Endometrial microvascular endothelial cells (primary cell): ENCODE measurements at regions not wholly inside any gene's neighbourhood (a gene's known extent, or its start where the extent isn't known, plus 50 kb on each side); places are given as distances from the start of the nearest gene placed in this dataset.

Source experiments
- in situ Hi-C: cut with HindIII; loops from 2 replicates; pipeline ENCODE4 v1.10.0; 2017; ENCODE audit warnings: low sequenced_read_pairs, low pct_unique_long_range_greater_than_20kb; ENCODE audit errors: inconsistent ontology term

DNA sequence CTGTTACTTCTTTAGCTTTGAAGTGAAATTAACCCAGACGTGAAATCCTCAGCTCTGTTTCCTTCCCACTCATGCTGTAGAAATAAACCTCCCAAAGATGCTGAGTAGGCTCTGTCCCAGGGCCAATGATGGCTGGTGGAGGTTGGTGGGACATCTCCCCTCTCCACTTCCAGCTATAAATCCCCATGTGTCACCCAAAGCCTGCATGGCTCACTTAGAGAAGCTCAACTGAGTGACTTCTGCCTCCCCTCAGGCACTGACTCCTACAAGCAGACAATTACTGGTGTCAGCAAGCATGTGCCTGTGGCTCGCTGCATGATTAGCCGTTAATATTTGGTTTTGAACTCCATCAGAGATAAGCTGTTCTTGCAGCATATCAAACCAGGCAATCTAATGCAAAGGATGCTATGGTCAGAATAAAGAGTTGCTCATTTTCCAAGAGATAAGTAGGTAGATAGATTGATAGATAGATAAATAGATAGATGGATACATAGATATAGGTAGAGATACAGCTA lies 569.5 kb upstream of the WWC1 start:
- in situ Hi-C loops, result no loop called here

DNA sequence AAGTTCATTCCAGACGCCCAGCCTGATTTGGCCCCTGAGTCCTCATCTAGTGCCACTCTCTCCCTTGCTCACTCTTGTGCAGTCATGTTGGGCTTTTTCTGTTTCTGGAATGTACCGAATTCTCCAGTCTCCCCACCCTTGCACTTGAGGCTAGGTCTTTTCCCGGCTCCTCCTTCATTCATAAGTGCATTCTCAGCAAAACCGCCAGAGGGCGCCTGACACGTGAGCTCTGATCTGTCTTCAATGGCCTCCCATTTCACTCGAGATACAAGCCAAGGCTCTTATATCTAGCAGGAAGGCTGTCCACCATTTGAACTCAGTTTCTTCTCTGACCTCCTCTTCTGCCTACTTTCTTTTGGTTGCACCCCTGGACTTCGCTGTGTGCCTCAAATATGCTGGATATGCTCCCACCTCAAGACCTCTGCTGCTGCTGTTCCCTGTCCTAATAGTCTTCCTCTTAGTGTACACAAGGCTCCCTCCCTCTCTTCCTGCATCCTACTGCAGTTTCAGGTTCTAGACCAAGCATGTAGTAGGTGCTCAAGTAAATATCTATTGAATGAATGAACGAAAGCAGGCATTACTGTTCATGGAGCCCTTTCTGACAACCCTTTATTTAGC lies 568.1 kb upstream of the WWC1 start:
- in situ Hi-C loops, result no loop called here

DNA sequence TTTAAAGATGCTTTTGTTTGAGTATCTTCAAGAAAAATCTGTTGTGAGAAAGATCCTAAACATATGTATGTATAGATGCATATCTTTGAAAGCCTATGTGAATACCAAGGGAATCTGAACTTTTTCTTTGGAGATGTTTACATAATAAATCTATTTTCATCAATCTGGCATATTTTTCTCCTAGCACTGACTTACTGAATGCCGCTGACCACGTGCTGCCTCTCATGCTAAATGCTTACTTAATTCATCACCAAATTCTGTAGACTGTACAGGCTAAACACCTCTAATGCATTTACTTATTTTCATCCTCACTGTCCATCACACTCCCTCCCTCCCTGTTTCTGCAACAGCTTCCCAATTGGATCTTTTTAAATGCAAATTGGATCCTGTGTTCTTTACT lies 566.2 kb upstream of the WWC1 start:
- in situ Hi-C loops, result no loop called here

DNA sequence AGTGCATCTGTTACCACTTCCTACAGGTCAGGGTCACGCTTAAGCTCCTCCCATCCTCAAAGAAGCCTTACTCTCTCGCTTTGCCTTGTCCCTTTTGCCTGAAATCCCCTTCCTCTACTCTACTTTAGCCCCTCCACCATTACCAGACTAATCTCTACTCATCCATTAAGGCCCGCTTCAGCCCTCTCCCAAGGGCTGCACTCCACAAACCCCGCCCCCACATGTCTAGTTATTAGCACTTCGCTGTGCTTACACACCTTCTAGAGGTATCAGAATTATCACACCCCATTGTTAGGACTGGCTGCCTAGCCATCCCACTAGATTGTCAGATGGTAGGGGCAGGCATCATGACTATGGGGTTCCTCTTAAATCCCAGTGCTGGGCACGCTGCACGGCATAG lies 565.7 kb upstream of the WWC1 start:
- in situ Hi-C loops, result no loop called here

DNA sequence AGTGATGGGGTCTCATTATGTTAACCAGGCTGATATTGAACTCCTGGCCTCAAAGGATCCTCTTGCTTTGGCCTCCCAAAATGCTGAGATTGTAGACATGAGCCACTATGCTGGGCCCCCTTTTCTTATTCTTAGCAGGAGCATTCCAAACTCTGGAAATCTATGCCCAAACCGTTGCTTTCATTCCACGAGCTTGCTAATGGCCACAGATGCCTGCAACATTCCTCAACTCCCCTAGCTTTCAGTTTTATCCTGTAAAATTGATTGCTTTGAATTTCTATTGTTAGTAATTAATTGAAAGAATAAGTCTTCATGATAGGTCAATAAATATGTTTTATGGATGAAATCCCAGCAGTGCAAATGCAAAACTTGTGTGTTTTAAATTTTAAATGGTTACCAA lies 564.8 kb upstream of the WWC1 start:
- in situ Hi-C loops, result no loop called here

DNA sequence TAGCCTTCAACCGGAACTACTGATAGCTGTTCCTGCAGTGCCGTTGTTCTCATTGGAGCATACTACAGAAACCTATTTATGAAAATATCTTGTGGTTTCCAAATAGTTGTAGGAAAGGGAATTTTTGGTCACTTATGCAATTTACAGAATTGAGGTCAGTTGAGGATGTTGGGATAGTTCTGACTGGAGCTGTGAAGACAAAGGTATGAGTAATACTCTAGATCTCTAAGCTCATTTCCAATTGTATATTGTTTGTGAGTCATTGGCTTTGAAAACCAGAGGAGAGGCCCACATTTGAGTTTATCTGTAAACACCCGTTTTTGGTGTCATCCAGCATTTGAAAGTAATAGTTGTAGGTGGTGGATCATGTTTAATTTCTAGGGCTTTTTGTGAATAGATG lies 561.3 kb upstream of the WWC1 start:
- in situ Hi-C loops, result no loop called here

DNA sequence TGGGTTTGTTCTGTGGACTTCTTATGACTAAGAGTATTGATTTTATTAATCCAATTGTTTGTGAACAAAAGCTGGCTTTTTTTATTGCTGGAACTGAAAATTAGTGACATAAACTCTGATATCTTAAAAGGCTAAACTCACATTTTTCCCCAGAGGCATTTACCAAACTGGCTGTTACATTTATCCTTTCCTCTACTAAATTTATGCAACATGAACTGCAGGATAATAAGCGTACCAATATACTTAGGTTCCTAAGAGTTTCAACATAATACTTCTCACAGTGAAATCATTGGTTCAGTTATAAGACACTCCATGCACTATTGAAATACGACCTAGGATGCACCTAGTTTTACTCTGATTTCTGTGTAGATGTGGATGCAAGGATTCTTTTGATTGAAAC lies 560.8 kb upstream of the WWC1 start:
- in situ Hi-C loops, result no loop called here

DNA sequence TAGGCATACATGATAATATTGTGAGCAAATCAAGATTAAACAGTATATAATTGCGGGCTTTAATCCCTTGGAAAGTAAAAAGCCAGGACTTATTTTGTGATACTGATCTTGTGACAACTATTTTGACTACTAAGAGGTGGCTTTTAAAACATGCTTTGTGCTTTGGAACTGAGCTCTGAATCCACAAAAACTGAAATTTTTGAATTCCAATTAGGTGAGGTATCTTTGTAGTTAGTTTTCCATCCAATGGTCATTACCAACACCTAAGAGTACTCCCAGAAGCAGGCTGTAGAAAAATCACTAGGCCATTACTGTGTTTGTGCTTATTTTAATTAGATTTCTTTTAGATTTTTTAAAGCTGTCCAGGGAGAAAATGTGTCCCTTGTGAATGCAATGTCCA lies 559.5 kb upstream of the WWC1 start:
- in situ Hi-C loops, result no loop called here

DNA sequence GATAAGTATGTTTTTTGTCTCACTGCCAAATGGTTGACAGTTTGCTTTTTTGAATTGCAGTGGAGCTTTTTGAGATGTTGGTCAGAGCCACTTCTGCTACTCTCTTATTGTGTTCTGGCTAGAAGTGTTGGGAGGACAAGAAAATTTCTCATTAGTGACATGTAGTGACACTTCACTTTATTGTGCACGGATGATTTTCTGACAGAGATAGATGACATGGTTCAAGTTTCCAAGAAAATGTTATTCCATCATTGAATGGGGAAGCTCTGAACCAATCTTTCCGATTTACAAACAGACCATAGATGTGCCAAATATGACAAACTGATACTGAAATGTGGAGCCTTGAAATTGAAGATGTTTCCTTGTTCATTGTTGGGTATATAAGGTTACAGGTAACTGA lies 558.9 kb upstream of the WWC1 start:
- in situ Hi-C loops, result no loop called here

DNA sequence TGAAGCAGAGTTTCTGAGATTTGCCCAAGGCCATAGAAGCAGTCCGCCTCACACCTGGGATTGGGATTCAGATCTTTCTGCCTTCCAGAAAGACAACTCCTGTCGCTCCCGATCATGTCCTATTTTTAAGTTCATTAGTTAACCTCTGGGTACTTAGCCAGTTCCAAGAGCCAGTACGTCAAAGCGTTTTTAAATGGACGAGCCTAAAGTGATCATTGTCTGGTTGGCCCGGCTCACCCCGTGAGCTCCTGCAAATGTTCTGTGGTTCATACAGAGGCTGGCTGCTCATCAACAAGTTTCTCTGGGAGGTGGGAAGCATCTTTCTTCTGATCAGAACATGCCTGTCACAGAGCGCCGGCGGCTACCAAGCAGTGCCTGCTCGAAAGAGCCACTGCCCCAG lies 554.5 kb upstream of the WWC1 start:
- in situ Hi-C loops, result no loop called here

DNA sequence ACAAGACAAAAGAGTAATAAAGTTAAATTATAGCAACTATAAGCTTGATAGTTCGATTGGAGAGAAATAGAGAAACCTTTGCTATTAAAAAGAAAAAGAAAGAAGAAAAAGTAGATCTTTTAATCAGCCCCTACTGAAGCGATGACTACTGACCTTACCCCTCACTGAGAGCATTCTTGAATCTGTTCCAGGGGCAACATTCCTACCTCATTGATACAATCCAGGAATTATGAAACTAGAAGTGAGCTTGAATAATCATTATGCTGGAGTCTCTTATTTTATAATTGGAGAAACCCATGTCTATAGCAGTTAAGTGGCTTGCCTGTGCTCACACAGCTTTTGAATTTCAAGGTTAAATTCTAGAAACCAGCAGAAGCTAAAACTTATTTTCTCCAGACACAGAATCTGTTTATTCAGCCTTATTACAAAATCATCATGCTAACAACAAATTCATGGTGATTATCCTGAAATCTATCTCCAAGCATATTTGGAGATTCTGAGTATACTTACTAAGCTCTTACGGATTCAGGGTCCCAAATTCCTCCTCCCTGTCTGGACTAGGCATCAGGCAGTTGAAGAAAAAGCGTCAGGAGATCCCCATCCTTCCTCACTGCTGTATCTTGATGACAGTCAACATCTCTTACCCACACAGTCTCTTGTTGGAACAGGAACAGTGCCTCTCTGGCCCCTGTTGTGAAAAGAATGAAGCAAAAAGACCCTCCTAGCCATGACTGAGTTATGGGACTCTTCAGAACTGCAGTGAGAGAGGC lies 547.6 kb upstream of the WWC1 start:
- in situ Hi-C loops, result no loop called here

DNA sequence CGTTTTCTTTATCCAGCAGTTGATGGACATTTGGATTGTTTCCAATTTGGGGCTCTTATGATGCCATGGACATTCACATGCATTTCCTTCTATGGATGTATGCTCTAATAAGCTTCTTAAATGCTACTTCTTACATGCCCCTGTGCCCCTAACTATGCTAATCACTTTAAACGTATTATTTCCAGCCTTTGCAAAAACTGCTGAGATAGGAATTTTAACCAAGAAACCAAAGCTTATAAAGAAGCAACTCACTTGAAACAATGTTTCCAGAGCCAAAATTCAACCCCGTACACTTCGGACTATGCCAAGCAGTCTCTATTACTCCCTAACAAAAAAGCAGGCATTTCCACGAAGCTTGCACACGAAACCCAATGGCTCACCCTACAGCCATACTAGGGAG lies 545.6 kb upstream of the WWC1 start:
- in situ Hi-C loops, result no loop called here

DNA sequence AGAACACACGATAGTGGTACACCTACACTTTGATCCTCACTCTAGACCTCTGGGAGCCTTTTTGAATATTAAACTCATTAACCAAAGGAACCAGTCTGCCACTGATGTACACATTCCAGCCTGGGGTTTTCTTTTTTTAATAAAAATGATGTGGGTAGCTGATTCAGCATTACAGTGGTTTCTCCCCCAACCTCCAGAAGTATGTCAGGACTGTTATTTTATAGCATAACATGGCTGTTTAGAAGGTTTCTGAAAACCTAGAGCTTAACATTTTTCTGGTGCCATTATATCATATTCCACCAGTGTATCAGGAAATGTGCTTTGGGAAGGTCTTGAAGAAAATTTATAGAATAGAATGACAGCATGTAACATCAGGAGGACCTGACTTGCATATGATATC lies 540.9 kb upstream of the WWC1 start:
- in situ Hi-C loops, result no loop called here

DNA sequence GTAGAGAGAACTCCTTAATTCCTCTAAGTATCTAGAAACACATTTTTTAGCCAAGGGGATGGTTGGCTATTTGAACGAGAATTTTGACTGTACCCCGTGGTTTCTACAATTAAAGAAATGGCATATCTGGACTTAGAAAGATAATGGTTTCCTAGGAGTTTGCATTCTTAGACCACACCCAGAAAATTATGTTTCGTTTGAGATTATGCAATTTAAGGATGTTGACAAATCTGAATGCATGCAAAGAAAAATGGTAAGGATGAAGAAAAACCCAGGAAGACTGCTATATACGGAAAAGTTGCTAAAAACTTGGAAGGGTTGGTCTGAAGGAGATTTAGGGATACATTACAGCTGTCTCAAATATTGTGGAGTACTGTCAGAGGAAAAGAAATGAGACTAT lies 538.5 kb upstream of the WWC1 start:
- in situ Hi-C loops, result no loop called here

DNA sequence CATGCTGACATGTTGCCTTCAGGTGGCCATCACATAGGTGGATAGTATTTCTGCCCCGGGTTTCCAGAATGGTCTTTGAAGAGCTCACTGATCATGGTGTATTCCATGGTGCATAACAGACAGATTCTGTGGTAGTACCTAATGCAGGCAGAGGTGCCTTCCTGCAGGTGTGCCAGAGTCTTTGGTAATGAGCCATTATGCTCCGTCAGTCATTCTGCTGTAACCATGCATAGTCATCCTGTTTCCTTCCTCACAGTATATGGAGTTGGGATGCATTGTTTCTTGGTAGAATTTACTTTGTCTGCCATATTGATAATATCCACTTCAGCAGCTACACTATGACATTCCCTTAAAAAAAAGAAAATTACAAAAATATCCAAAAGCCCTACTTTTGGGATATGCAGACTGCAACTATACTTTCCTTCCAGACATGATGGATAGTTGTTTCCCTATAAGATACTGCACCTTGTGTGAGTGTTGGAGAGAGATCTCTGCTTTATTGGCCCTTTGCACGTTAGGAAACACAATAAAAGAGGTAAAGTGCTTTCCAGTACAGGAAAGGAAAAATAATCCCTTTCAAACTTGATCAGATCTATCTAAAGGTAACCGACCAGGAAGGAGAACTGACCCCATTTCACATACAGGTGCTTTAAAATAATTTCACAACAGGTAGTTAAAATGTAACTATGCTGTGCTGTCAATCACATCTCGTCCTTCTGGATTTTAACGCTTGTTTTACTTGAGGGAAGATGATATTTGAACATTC lies 537.5 kb upstream of the WWC1 start:
- in situ Hi-C loops, result no loop called here

DNA sequence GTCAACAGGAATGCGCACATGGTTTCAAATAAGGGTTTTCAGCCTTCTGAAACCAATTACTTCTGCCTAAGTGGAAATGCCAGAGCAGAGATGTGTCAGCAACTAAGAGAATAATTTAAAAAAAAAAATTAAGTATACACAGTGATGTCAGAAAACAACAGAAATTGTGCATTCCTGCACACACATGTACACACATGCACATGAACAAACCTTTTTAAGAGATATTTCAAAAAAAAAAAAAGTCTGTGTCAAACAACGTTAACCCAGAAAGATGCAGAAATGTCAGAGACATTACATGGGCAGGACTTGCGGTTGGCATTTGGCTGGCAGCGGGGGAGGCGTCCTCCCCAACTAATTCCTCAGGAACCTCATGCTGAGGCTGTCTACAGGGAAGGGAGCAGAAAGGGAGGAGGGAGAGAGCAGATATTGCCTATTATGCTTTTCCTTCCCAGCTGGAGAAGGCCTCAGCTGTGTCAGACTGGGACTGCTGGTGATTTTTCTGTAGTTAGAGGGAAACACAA lies 536.9 kb upstream of the WWC1 start:
- in situ Hi-C loops, result no loop called here

DNA sequence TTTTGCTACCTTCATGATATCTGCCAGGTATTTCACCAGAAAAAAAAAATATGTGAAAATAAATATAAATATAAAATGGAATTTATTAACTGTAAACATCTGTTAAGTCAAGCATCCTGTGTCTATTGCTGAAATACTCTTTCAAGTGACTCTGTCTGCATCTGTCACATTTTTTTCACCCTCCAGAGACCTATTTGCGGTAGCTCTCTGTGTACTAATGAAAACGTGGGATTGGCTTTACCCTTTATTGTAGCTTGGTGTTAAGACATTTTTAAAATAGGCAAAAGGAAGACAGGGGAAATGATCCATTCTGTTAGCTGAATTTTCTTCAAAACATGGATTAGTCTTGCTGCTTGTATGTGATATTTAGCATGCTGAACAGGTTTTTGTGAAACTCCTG lies 536.0 kb upstream of the WWC1 start:
- in situ Hi-C loops, result no loop called here

DNA sequence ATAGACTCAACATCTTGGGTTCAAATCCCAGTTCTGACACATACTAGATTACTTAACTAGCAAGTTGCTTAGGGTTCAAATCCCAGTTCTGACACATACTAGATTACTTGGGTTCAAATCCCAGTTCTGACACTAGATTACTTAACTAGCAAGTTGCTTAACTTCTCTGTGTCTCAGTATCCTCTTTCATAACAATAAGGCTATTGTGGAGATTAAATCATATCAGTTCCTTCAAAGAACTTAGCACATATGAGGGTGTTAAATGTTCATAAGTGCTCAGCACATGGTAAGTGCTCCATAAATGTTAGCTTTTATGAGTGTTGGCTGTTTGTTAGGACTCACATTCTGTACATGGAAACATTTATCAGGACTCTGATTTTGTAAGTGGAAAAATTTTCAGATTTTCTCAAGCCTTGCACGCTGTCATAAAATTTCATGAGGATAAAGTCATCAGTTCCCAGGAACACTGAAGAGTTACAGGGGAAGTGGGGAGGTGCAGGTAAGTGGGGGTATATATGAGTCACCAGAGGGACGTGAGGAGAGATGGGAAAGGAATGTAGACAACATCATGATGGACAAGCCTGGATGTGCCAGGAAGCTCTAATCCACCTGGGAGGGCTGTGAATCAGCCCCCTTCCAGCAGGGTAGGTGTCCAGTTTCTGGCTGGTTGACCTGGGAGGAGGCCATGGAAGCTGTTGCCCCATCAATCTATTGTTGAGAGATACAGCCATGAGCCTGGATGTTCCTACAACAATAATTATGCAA lies 532.2 kb upstream of the WWC1 start:
- in situ Hi-C loops, result no loop called here

DNA sequence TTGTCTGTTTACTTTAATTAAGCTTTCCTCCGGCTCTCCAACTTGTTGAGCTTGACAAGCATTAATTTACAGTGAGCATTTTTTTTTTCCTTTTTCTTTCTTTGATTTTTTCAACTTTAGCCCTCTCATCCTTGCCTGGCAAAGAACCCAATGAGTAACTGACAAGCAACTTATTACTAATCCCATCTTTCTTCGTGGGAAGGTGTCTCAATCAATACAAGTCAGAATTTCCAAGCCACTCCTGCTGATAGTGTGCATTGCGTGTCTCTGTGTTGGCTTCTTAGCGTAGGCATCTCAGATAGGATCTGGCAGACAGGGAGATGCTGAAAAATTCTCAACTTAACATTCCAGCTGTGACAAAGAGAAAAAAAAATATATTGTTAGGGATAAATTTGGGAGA lies 527.7 kb upstream of the WWC1 start:
- in situ Hi-C loops, result no loop called here
